ENCODE measurements at regions not wholly inside any gene's neighbourhood (a gene's known extent, or its start where the extent isn't known, plus 50 kb on each side); places are given as distances from the start of the nearest gene placed in this dataset.

GRCh38 chr4:157992948-157993839 is 179.6 kb downstream of the GASK1B start:
- intact Hi-C loops (cut with DNase I, micrococcal nuclease): loop anchor here (2.0 to 10.0 kb wide), 3 partner anchors 179 to 262 kb away; partner anchors contain the start of gene GASK1B (in 2 of the 2)
- ATAC-seq (no peak), DNase-seq (no peak)

GRCh38 chr4:157992038-157992705 is 180.7 kb downstream of the GASK1B start:
- Histone ChIP-seq H3K9me3 (no peaks in the 10 kb centered on the region), H3K4me3 (no peak overlapping the region), H3K4me1 (ENCODE audit: low read depth) (no peaks in the 10 kb centered on the region), H3K36me3 (ENCODE audit: low read depth) (no peaks in the 10 kb centered on the region)
- TF ChIP-seq, protein P1, sequence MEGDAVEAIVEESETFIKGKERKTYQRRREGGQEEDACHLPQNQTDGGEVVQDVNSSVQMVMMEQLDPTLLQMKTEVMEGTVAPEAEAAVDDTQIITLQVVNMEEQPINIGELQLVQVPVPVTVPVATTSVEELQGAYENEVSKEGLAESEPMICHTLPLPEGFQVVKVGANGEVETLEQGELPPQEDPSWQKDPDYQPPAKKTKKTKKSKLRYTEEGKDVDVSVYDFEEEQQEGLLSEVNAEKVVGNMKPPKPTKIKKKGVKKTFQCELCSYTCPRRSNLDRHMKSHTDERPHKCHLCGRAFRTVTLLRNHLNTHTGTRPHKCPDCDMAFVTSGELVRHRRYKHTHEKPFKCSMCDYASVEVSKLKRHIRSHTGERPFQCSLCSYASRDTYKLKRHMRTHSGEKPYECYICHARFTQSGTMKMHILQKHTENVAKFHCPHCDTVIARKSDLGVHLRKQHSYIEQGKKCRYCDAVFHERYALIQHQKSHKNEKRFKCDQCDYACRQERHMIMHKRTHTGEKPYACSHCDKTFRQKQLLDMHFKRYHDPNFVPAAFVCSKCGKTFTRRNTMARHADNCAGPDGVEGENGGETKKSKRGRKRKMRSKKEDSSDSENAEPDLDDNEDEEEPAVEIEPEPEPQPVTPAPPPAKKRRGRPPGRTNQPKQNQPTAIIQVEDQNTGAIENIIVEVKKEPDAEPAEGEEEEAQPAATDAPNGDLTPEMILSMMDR (IDR thresholded peaks at IDR 0.05): no peak
- peak; percentile 72 for ATAC-seq
- intact Hi-C loops (cut with DNase I, micrococcal nuclease): loop anchor here (2.0 to 10.0 kb wide), 3 partner anchors 180 to 263 kb away; partner anchors contain the start of gene GASK1B (in 2 of the 2)
- DNase-seq: peak in 1 of 3 donors; percentile 86

More at GRCh38 chr4:157992948-157993839, 179.6 kb downstream of the GASK1B start:
- TF ChIP-seq, protein P1 (IDR thresholded peaks at IDR 0.05): no peak
- H3K4me1 ChIP-seq (ENCODE audit: low read depth): no peaks in the 10 kb centered on the region
- no peak overlapping the region for H3K4me3 ChIP-seq
- no peaks in the 10 kb centered on the region for H3K9me3 ChIP-seq
- H3K36me3 ChIP-seq (ENCODE audit: low read depth): no peaks in the 10 kb centered on the region

DNA sequence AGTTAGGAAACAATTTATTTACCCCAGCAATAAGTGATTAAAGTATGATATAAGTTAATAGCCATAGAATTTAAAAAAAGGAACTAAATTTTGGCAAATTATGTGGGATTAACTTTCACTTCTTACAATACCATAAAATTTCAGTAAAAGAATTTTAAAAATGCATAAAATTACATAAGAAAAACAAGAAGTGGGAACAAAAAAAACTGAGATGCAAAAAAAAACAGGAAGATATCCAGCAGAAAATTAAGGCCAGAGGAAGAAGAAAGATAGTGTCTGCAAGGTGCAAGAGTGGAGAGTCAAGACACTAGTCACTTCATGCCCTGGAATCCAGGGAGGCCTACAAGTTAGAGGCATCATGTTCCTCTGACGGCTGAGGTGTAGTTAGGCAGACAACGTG is 184.2 kb downstream of the GASK1B start:
- Histone ChIP-seq H3K4me1 (ENCODE audit: low read depth) (no peaks in the 10 kb centered on the region), H3K4me3 (no peak overlapping the region), H3K36me3 (ENCODE audit: low read depth) (no peaks in the 10 kb centered on the region), H3K9me3 (no peaks in the 10 kb centered on the region)
- DNase-seq (no peak), ATAC-seq (no peak)
- intact Hi-C loops (cut with DNase I, micrococcal nuclease): no loop called here
- TF ChIP-seq, protein P1 (IDR thresholded peaks at IDR 0.05): no peak

DNA sequence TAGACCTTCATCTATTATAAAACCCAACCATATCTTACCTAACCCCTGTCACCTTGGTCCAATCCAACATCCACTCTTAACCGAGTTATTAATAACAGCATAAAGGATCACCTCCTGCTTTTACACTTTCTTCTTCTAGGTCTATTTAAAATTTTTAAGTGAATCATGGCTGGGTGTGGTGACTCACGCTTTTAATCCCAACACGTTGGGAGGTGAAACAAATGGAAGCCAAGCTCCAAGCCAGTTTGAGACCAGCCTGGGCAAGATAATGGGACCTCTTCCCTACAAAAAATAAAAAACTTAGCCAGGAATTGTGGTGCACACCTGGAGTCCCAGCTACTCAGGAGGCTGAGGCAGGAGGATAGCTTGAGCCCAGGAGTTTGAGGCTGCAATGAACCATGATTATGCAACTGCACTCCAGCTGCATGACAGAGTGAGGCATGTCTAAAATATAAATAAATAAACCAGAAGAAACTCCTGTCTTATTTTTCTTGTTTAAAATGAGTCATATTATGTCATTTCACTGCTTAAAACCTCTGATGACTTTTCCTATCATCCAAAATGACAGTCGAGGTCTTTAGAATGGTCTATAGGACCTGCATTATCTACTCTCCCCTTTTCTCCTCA is 188.4 kb downstream of the GASK1B start:
- TF ChIP-seq, protein P1 (IDR thresholded peaks at IDR 0.05): no peak
- no peaks in the 10 kb centered on the region for H3K36me3 ChIP-seq (ENCODE audit: low read depth)
- ATAC-seq (no peak), DNase-seq (no peak)
- intact Hi-C loops (cut with DNase I, micrococcal nuclease): no loop called here
- no peak overlapping the region for H3K4me3 ChIP-seq
- H3K9me3 ChIP-seq: no peaks in the 10 kb centered on the region
- no peaks in the 10 kb centered on the region for H3K4me1 ChIP-seq (ENCODE audit: low read depth)

- intact Hi-C loops (cut with DNase I, micrococcal nuclease): no loop called here
- Histone ChIP-seq H3K4me3 (no peak overlapping the region), H3K4me1 (ENCODE audit: low read depth) (no peaks in the 10 kb centered on the region), H3K36me3 (ENCODE audit: low read depth) (no peaks in the 10 kb centered on the region), H3K9me3 (no peaks in the 10 kb centered on the region)
- ATAC-seq (no peak), DNase-seq (no peak)
- TF ChIP-seq, protein P1 (IDR thresholded peaks at IDR 0.05): no peak
These were observed 189.5 kb downstream of the GASK1B start for GRCh38 chr4:157983300-157983699.

Data from mucosa of descending colon (tissue), 3 donors.